ENCODE measurements at regions not wholly inside any gene's neighbourhood (a gene's known extent, or its start where the extent isn't known, plus 50 kb on each side); places are given as distances from the start of the nearest gene placed in this dataset.

DNA sequence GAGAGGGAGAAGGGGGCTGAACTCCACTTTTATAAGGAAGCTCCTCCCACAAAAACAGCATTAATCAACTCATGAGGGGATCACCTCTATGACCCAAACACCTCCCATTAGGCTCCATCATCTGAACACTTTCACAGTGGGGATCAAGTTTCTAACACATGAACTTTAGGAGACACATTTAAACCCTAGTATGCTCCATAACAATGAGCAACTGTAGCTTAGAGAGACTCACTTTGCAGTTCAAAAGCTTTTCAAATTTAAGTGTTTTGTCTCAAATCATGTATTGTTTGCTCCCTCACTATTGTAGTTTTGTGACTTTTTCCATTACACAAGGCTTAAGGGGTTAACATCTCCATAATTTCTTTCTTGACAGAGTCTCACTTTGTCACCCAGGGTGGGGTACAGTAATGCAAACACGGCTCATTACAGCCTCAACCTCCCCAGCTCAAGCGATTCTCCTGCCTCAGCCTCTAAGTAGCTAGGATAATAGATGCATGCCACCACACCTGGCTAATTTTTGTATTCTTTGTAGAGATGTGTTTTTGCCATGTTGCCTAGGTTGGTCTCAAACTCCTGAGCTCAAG is 352.7 kb upstream of the CDH20 start:
- TF ChIP-seq OSR1 (CRISPR knock-in tag; IDR thresholded peaks at IDR 0.05) (no peak), ZNF565 (CRISPR knock-in tag; conservative IDR thresholded peaks at IDR 0.05; ENCODE audit: low read depth) (no peak), ARNTL (CRISPR knock-in tag; IDR thresholded peaks at IDR 0.05; ENCODE audit: borderline replicate concordance, low read depth) (no peak), TOX (CRISPR knock-in tag; IDR thresholded peaks at IDR 0.05; ENCODE audit: borderline replicate concordance) (no peak), PATZ1 (CRISPR knock-in tag; IDR thresholded peaks at IDR 0.05; ENCODE audit: borderline replicate concordance) (no peak), CREB5 (CRISPR knock-in tag; IDR thresholded peaks at IDR 0.05; ENCODE audit: low read depth) (no peak), ZC3H10 (CRISPR knock-in tag; IDR thresholded peaks at IDR 0.05) (no peak), ESRRG (CRISPR knock-in tag; IDR thresholded peaks at IDR 0.05) (no peak), SNAI2 (CRISPR knock-in tag; IDR thresholded peaks at IDR 0.05) (no peak), RARB (CRISPR knock-in tag; IDR thresholded peaks at IDR 0.05) (no peak)
- TF ChIP-seq, protein P1, sequence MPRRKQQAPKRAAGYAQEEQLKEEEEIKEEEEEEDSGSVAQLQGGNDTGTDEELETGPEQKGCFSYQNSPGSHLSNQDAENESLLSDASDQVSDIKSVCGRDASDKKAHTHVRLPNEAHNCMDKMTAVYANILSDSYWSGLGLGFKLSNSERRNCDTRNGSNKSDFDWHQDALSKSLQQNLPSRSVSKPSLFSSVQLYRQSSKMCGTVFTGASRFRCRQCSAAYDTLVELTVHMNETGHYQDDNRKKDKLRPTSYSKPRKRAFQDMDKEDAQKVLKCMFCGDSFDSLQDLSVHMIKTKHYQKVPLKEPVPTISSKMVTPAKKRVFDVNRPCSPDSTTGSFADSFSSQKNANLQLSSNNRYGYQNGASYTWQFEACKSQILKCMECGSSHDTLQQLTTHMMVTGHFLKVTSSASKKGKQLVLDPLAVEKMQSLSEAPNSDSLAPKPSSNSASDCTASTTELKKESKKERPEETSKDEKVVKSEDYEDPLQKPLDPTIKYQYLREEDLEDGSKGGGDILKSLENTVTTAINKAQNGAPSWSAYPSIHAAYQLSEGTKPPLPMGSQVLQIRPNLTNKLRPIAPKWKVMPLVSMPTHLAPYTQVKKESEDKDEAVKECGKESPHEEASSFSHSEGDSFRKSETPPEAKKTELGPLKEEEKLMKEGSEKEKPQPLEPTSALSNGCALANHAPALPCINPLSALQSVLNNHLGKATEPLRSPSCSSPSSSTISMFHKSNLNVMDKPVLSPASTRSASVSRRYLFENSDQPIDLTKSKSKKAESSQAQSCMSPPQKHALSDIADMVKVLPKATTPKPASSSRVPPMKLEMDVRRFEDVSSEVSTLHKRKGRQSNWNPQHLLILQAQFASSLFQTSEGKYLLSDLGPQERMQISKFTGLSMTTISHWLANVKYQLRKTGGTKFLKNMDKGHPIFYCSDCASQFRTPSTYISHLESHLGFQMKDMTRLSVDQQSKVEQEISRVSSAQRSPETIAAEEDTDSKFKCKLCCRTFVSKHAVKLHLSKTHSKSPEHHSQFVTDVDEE (CRISPR knock-in tag; IDR thresholded peaks at IDR 0.05), result no peak
- TF ChIP-seq, protein P2, sequence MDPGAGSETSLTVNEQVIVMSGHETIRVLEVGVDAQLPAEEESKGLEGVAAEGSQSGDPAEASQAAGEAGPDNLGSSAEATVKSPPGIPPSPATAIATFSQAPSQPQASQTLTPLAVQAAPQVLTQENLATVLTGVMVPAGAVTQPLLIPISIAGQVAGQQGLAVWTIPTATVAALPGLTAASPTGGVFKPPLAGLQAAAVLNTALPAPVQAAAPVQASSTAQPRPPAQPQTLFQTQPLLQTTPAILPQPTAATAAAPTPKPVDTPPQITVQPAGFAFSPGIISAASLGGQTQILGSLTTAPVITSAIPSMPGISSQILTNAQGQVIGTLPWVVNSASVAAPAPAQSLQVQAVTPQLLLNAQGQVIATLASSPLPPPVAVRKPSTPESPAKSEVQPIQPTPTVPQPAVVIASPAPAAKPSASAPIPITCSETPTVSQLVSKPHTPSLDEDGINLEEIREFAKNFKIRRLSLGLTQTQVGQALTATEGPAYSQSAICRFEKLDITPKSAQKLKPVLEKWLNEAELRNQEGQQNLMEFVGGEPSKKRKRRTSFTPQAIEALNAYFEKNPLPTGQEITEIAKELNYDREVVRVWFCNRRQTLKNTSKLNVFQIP (CRISPR knock-in tag; IDR thresholded peaks at IDR 0.05; ENCODE audit: borderline replicate concordance, low read depth), result no peak

Measured in SK-N-SH treated with all-trans-retinoic acid at 6 μM for 48 hours (cell line).